ENCODE measurements at regions not wholly inside any gene's neighbourhood (a gene's known extent, or its start where the extent isn't known, plus 50 kb on each side); places are given as distances from the start of the nearest gene placed in this dataset.

DNA sequence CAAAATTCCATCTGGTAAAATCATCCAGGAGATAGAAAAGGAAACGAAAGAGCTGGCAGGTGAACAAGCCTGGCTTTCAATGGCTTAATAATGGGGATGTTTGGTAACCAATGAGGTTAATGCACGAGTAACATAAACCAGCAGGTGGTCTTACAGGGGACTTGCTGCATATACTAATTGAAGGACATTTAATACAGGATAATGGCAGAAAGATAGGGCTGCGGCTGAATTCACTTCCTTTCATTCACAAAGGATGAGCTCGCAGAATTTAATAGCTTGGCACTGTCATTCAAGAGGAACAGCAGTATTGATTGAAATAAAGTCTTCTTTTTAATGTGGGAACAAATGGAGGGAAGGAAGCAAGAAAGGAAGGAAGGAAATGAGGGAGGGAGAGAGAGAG is 156.3 kb upstream of the RAI2 start:
- CTCF ChIA-PET, result no interaction called here
- TF ChIP-seq, protein P1, sequence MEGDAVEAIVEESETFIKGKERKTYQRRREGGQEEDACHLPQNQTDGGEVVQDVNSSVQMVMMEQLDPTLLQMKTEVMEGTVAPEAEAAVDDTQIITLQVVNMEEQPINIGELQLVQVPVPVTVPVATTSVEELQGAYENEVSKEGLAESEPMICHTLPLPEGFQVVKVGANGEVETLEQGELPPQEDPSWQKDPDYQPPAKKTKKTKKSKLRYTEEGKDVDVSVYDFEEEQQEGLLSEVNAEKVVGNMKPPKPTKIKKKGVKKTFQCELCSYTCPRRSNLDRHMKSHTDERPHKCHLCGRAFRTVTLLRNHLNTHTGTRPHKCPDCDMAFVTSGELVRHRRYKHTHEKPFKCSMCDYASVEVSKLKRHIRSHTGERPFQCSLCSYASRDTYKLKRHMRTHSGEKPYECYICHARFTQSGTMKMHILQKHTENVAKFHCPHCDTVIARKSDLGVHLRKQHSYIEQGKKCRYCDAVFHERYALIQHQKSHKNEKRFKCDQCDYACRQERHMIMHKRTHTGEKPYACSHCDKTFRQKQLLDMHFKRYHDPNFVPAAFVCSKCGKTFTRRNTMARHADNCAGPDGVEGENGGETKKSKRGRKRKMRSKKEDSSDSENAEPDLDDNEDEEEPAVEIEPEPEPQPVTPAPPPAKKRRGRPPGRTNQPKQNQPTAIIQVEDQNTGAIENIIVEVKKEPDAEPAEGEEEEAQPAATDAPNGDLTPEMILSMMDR (IDR thresholded peaks at IDR 0.05), result no peak
- ATAC-seq, result no peak
- no peaks in the 10 kb centered on the region for H3K4me1 Mint-ChIP-seq (ENCODE audit: low read depth)
- H3K4me3 Mint-ChIP-seq, result no peak overlapping the region
- no peak for DNase-seq
- H3K9me3 Mint-ChIP-seq, result no peaks in the 10 kb centered on the region
- intact Hi-C loops (cut with micrococcal nuclease), result no loop called here
- H3K27me3 Mint-ChIP-seq, result no peaks in the 10 kb centered on the region
- POLR2A ChIA-PET, result no interaction called here
- H3K36me3 Mint-ChIP-seq (ENCODE audit: low read depth), result no peaks in the 10 kb centered on the region
- no peak overlapping the region for H3K27ac Mint-ChIP-seq

DNA sequence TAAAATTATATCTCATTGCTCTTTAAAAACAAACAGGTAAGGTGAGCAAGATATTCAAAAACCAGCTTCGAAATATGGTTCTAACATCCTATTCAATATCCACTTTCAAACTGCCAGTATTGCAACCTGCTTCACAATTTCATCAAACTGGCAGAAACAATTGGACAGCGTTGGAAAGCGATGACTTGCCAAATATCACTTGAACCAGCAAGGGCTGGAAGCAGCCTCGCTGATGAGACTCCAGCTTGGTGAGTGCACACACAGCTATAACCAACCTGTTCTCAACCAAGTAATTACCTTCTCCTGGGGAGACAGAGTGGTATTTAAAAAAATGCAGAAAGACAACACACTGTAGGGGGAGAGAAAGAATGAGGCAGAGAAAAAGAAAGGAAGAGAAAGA is 155.8 kb upstream of the RAI2 start:
- Mint-ChIP-seq H3K27me3 (no peaks in the 10 kb centered on the region), H3K4me1 (ENCODE audit: low read depth) (no peaks in the 10 kb centered on the region), H3K9me3 (no peaks in the 10 kb centered on the region), H3K27ac (no peak overlapping the region), H3K4me3 (no peak overlapping the region), H3K36me3 (ENCODE audit: low read depth) (no peaks in the 10 kb centered on the region)
- TF ChIP-seq, protein P1 (IDR thresholded peaks at IDR 0.05), result no peak
- ATAC-seq (no peak), DNase-seq (no peak)
- ChIA-PET CTCF (no interaction called here), POLR2A (no interaction called here)
- intact Hi-C loops (cut with micrococcal nuclease), result no loop called here

DNA sequence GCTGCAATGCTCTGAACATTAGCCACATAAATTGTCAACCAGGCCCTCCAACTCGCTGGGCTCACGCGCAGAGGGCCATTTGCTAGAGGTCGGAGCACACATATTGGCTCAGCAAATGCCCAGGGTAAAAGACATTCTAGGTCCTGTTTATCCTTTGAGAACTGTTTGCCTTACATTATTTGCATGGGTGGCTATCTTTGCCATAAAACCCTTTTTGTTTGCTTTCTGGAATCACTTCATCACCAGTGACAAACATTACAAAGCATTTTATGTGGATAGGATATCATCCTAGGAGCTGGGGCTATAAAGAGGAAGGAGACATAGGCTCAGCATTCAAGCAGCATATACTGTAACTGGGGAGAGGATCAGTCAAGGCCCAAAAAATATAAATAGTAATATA is 149.2 kb upstream of the RAI2 start:
- no peak for ATAC-seq
- TF ChIP-seq, protein P1 (IDR thresholded peaks at IDR 0.05), result no peak

DNA sequence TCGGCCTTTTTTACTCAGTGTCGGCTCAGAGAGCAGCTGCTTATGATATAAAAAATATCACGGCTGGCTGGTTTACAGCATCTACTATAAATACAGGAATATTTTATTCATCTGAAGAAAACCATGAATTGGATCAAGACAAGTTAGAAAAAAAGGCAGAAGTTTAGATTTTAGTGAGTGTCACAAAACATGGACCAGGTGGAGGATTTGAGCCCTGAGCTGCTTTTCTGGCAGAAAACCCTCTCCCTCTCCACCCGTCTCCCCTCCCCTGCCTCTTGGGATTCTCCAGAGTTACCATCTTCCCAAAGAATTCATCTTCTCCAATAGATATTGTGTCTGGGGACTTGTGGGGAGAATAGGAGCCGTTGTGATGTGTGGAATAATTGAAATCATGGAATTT is 142.8 kb upstream of the RAI2 start:
- TF ChIP-seq, protein P1 (IDR thresholded peaks at IDR 0.05), result no peak
- H3K36me3 Mint-ChIP-seq (ENCODE audit: low read depth), result no peaks in the 10 kb centered on the region
- POLR2A ChIA-PET, result no interaction called here
- ATAC-seq, result no peak
- H3K4me1 Mint-ChIP-seq (ENCODE audit: low read depth), result no peaks in the 10 kb centered on the region
- CTCF ChIA-PET, result no interaction called here
- intact Hi-C loops (cut with micrococcal nuclease), result no loop called here
- DNase-seq, result no peak
- no peaks in the 10 kb centered on the region for H3K9me3 Mint-ChIP-seq
- no peak overlapping the region for H3K4me3 Mint-ChIP-seq
- no peak overlapping the region for H3K27ac Mint-ChIP-seq
- H3K27me3 Mint-ChIP-seq, result no peaks in the 10 kb centered on the region

More for the DNA sequence above, 149.2 kb upstream of the RAI2 start:
- no peaks in the 10 kb centered on the region for H3K4me1 Mint-ChIP-seq (ENCODE audit: low read depth)
- no peak overlapping the region for H3K27ac Mint-ChIP-seq
- intact Hi-C loops (cut with micrococcal nuclease), result no loop called here
- H3K36me3 Mint-ChIP-seq (ENCODE audit: low read depth), result no peaks in the 10 kb centered on the region
- CTCF ChIA-PET, result no interaction called here
- H3K27me3 Mint-ChIP-seq, result no peaks in the 10 kb centered on the region
- no peak overlapping the region for H3K4me3 Mint-ChIP-seq
- H3K9me3 Mint-ChIP-seq, result no peaks in the 10 kb centered on the region
- POLR2A ChIA-PET, result no interaction called here
- DNase-seq, result no peak

DNA sequence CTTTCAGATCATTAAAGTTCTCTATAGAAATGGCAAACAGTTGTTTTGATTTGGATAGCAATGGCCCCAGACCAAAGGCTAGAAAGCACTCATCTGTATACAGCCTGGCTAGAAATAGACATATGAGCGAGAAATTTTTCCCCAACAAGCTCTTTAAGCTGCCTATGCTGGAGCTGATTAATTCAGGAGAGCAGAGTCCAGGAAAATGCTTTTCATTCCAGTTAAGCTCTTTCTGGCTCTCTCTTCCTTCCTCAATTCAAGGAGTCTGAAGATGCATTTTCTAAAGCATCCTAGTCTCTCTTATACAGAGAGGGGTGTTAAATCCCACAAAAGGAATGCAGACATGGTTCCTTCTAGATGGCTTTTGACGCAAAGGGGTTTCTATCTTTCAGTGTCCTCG is 141.7 kb upstream of the RAI2 start:
- no peaks in the 10 kb centered on the region for H3K9me3 Mint-ChIP-seq
- no peak overlapping the region for H3K27ac Mint-ChIP-seq
- no peaks in the 10 kb centered on the region for H3K4me1 Mint-ChIP-seq (ENCODE audit: low read depth)
- CTCF ChIA-PET, result no interaction called here
- no peaks in the 10 kb centered on the region for H3K36me3 Mint-ChIP-seq (ENCODE audit: low read depth)
- no peak for DNase-seq
- no peak overlapping the region for H3K4me3 Mint-ChIP-seq
- TF ChIP-seq, protein P1 (IDR thresholded peaks at IDR 0.05), result no peak
- ATAC-seq, result no peak
- intact Hi-C loops (cut with micrococcal nuclease), result no loop called here
- no peaks in the 10 kb centered on the region for H3K27me3 Mint-ChIP-seq
- POLR2A ChIA-PET, result no interaction called here

All from activated CD8-positive, alpha-beta T cell treated with anti-CD3 and anti-CD28 coated beads for 36 hours (primary cell).